Endothelial cell of umbilical vein (primary cell): ENCODE measurements at regions not wholly inside any gene's neighbourhood (a gene's known extent, or its start where the extent isn't known, plus 50 kb on each side); places are given as distances from the start of the nearest gene placed in this dataset.
A peak's percentile ranks its signal among the peaks of the same experiment; 100 is the strongest.
"Not testable (repeated sequence)": the region's sequence is repeated elsewhere in the genome, so short reads cannot be mapped to it uniquely, and the experiment has no call there.

ENCODE experiments used
- BruUV-seq: library from RNA; stranded (reverse); fragments of 400-500 nt; replicated peaks from 2 replicates; lab custom pipeline; 2021; lab: Mats Ljungman, UMichigan
- CTCF ChIA-PET: fragments of 300-600, 350-600 bp; sonication (Branson Sonifier 250); formaldehyde crosslinking; loops from one replicate; lab custom pipeline; 2021; ENCODE audit warnings: antibody characterized with exemption, inconsistent platforms; lab: Charles Lee
- POLR2A ChIA-PET: fragments of 300-600, 350-600 bp; sonication (Branson Sonifier 250); formaldehyde crosslinking; loops from one replicate; lab custom pipeline; 2021; ENCODE audit warnings: antibody characterized with exemption, inconsistent platforms; lab: Charles Lee
- DNase-seq: peaks from one replicate; pipeline ENCODE4 v3.0.0-alpha.2; 2011; ENCODE audit warnings: low read depth, low spot score
- FAIRE-seq: peaks from 2 replicates; lab custom pipeline; 2011; peaks lifted over from hg19 to GRCh38; lab: Jason Lieb, UNC
- H2AFZ ChIP-seq: 2 replicates; pipeline ENCODE4 v1.6.0; 2012; ENCODE audit warnings: low read depth, low read length, control low read depth, inconsistent platforms
- H3K27ac ChIP-seq: 2 replicates; pipeline ENCODE4 v1.5.1; 2011; ENCODE audit warnings: low read depth, mild to moderate bottlenecking, control low read depth, low read length, moderate library complexity; ENCODE audit not compliant: insufficient read depth
- H3K27me3 ChIP-seq, 2 experiments: 2 replicates each; pipeline versions ENCODE4 v1.6.0 to v1.6.1; 2011; ENCODE audit warnings: low read length in 2 of 2, mixed read lengths in 1 of 2; ENCODE audit not compliant: control insufficient read depth in 2 of 2, insufficient read depth in 2 of 2
- H3K36me3 ChIP-seq, 2 experiments: 2 replicates in 1 of 2; 3 replicates in 1 of 2; pipeline ENCODE4 v1.5.1; 2011; ENCODE audit warnings: low read length in 2 of 2, mild to moderate bottlenecking in 1 of 2, moderate library complexity in 1 of 2; ENCODE audit not compliant: control insufficient read depth in 2 of 2, insufficient read depth in 2 of 2; ENCODE audit errors: extremely low read depth in 1 of 2
- H3K4me1 ChIP-seq: 3 replicates; pipeline ENCODE4 v1.5.1; 2011; ENCODE audit warnings: mild to moderate bottlenecking, low read length; ENCODE audit not compliant: control insufficient read depth, insufficient read depth; ENCODE audit errors: extremely low read depth
- H3K4me2 ChIP-seq: 2 replicates; pipeline ENCODE4 v1.6.1; 2011; ENCODE audit warnings: low read length, control low read depth, mixed read lengths; ENCODE audit not compliant: insufficient read depth
- H3K4me3 ChIP-seq, 3 experiments: fragments of 200-600 bp in 1 of 3; sonication (generic), shearing (Covaris generic) in 1 of 3; replicated peaks in 1 of 3; 2 replicates each; pipeline ENCODE4 v1.5.1; 2011 to 2016; ENCODE audit warnings: control low read depth in 3 of 3, low read length in 3 of 3, mild to moderate bottlenecking in 2 of 3, inconsistent platforms in 1 of 3, low read depth in 1 of 3, moderate library complexity in 1 of 3; ENCODE audit not compliant: insufficient read depth in 1 of 3
- H3K79me2 ChIP-seq: 2 replicates; pipeline ENCODE4 v1.6.0; 2012; ENCODE audit warnings: low read length, inconsistent platforms; ENCODE audit not compliant: control insufficient read depth, insufficient read depth
- H3K9ac ChIP-seq: replicated peaks from 2 replicates; pipeline ENCODE3; 2011; ENCODE audit warnings: low read length, control low read depth; ENCODE audit not compliant: insufficient read depth; ENCODE audit errors: extremely low read depth
- H3K9me1 ChIP-seq: replicated peaks from 3 replicates; pipeline ENCODE4 v1.6.0; 2011; ENCODE audit warnings: mild to moderate bottlenecking, low read length; ENCODE audit not compliant: control insufficient read depth, insufficient read depth; ENCODE audit errors: extremely low read depth
- H3K9me3 ChIP-seq: replicated peaks from 2 replicates; pipeline ENCODE4 v1.5.1; 2012; ENCODE audit warnings: low read length, inconsistent platforms; ENCODE audit not compliant: control insufficient read depth, insufficient read depth
- H4K20me1 ChIP-seq: replicated peaks from 2 replicates; pipeline ENCODE3; 2011; ENCODE audit warnings: mild to moderate bottlenecking, low read length; ENCODE audit not compliant: control insufficient read depth, insufficient read depth; ENCODE audit errors: extremely low read depth
- CTCF ChIP-seq, 2 donors: IDR thresholded peaks; 1 replicate in 1 of 2; 2 replicates in 1 of 2; pipeline ENCODE4 v1.5.1; 2011; ENCODE audit warnings: low read length in 2 of 2, mild to moderate bottlenecking in 2 of 2, moderate library complexity in 2 of 2, control low read depth in 1 of 2, inconsistent platforms in 1 of 2, low read depth in 1 of 2; ENCODE audit not compliant: insufficient read depth in 1 of 2; ENCODE audit errors: extremely low read depth in 1 of 2
- dilution Hi-C: fragments of 300-500 bp; cut with MboI; formaldehyde crosslinking; loops from one replicate; pipeline ENCODE4 v1.15.0; 2019; ENCODE audit warnings: low sequenced_read_pairs; ENCODE audit not compliant: extremely low pct_ligation_motif_present
- intact Hi-C: fragments of 100-400 bp; cut with micrococcal nuclease; formaldehyde crosslinking; loops from one replicate; pipeline ENCODE4 v1.10.0; 2022

DNA sequence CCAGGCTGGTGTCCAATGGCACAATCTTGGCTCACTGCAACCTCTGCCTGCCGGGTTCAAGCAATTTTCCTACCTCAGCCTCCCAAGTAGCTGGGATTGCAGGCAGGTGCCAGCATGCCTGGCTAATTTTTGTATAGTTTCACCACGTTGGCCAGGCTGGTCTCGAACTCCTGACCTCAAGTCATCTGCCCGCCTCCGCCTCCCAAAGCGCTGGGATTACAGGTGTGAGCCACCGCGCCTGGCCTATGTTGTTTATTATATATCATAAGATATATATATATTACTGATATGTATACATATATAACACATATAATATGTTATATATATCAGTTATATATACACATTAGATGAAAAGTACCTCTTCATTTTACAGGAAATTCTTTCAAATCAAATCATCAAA, 914.7 kb downstream of the FOXD4L5 start:
- dilution Hi-C loops, H3K27ac ChIP-seq, H3K36me3 ChIP-seq, H3K9me3 ChIP-seq, H3K4me2 ChIP-seq, BruUV-seq, H2AFZ ChIP-seq, H3K9ac ChIP-seq, H4K20me1 ChIP-seq, H3K4me3 ChIP-seq, POLR2A ChIA-PET, H3K79me2 ChIP-seq, DNase-seq, CTCF ChIA-PET, H3K9me1 ChIP-seq, intact Hi-C loops, H3K4me1 ChIP-seq, FAIRE-seq, H3K27me3 ChIP-seq: not testable (repeated sequence)

GRCh38 chr9:64369644-64370043, 915.4 kb downstream of the FOXD4L5 start:
- H3K27me3 ChIP-seq, H3K4me1 ChIP-seq, H3K79me2 ChIP-seq, dilution Hi-C loops, H3K27ac ChIP-seq, POLR2A ChIA-PET, H3K9me1 ChIP-seq, H3K4me2 ChIP-seq, H3K9me3 ChIP-seq, H3K9ac ChIP-seq, H2AFZ ChIP-seq, FAIRE-seq, DNase-seq, intact Hi-C loops, H3K36me3 ChIP-seq, H4K20me1 ChIP-seq, BruUV-seq, CTCF ChIA-PET: not testable (repeated sequence)
- peak overlapping the region in 1 of 3 experiments; percentile 21 for H3K4me3 ChIP-seq

DNA sequence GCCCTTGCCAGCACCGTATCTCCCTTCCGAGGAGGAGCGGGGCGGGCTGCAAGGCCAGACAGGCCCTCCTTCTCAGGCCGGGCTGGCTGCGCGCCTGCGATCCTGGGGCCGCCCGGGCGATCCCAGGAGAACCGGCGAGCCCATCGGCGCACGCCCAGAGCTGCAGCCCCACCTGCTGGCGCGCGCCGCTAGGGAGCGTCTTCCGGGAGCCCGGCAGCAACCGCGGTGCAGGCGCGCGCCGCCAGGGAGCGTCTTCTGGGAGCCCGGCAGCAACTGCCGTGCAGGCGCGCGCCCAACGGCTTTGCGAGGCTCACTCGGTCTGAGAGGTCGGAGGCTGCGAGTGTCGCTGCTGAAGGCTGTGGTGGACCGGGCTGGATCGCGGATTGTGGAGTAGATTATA, 915.9 kb downstream of the FOXD4L5 start:
- H3K4me3 ChIP-seq, H3K36me3 ChIP-seq, BruUV-seq, FAIRE-seq, H3K9ac ChIP-seq, H3K27me3 ChIP-seq, DNase-seq, dilution Hi-C loops, H3K27ac ChIP-seq, intact Hi-C loops, CTCF ChIA-PET, H3K9me3 ChIP-seq, POLR2A ChIA-PET, H3K9me1 ChIP-seq, H4K20me1 ChIP-seq, H3K4me1 ChIP-seq, H3K4me2 ChIP-seq, H2AFZ ChIP-seq, H3K79me2 ChIP-seq: not testable (repeated sequence)
- TF ChIP-seq CTCF (IDR thresholded peaks at IDR 0.05; ENCODE audit: extremely low read depth in 1 of 2, insufficient read depth in 1 of 2, low read depth in 1 of 2, low read length in 2 of 2): peak in 1 of 2 donors; percentile 35

DNA sequence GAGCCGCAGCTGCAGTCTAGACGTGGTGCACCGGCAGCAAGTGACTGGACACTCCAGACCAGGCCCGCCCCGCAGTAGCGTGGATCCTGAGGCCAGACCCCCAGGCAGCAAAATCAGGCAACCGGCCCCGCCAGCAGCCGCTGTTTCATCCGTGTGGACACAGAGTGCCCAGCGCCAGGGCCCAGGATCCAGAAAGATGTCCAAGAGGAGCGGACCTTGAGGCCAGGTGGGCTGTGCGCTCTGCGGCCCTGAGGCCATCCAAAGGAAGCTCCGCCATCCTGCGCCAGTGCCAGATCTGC, 916.4 kb downstream of the FOXD4L5 start:
- H3K9ac ChIP-seq, H3K36me3 ChIP-seq, intact Hi-C loops, FAIRE-seq, H3K27ac ChIP-seq, POLR2A ChIA-PET, H4K20me1 ChIP-seq, BruUV-seq, dilution Hi-C loops, H3K79me2 ChIP-seq, CTCF ChIA-PET, H3K27me3 ChIP-seq, H2AFZ ChIP-seq, H3K4me2 ChIP-seq, H3K4me1 ChIP-seq, H3K9me1 ChIP-seq, DNase-seq, H3K9me3 ChIP-seq: not testable (repeated sequence)
- H3K4me3 ChIP-seq: peak overlapping the region in 1 of 3 experiments; percentile 18
